Activated CD8-positive, alpha-beta memory T cell treated with anti-CD3 and anti-CD28 coated beads, Interleukin-2, amount 10 ng/mL, durations not matched to agents 7 days and 5 days (primary cell): ENCODE measurements at regions not wholly inside any gene's neighbourhood (a gene's known extent, or its start where the extent isn't known, plus 50 kb on each side); places are given as distances from the start of the nearest gene placed in this dataset.

ENCODE experiments used
- ATAC-seq: fragments of 150-1000 bp; cut with Tn5 transposase; one replicate; pipeline ENCODE4 v1.10.0; 2021; ENCODE audit warnings: moderate library complexity
- CTCF ChIA-PET: fragments of 350-600 bp; sonication (Branson Sonifier 250); formaldehyde crosslinking; loops from one replicate; lab custom pipeline; 2021; ENCODE audit warnings: antibody characterized with exemption; lab: Charles Lee
- DNase-seq: peaks from one replicate; pipeline ENCODE4 v3.0.0-alpha.2; 2020
- H3K27ac Mint-ChIP-seq: one replicate; pipeline ENCODE4 v1.8.0; 2021; ENCODE audit warnings: mild to moderate bottlenecking, mixed read lengths
- H3K27me3 Mint-ChIP-seq: one replicate; pipeline ENCODE4 v1.8.0; 2021; ENCODE audit warnings: mixed read lengths
- H3K36me3 Mint-ChIP-seq: one replicate; pipeline ENCODE4 v1.8.0; 2021; ENCODE audit warnings: mild to moderate bottlenecking, mixed read lengths
- H3K4me1 Mint-ChIP-seq: one replicate; pipeline ENCODE4 v1.8.0; 2021; ENCODE audit warnings: mixed read lengths
- H3K4me3 Mint-ChIP-seq: one replicate; pipeline ENCODE4 v1.8.0; 2021; ENCODE audit warnings: mild to moderate bottlenecking, moderate library complexity, mixed read lengths
- H3K9me3 Mint-ChIP-seq: one replicate; pipeline ENCODE4 v1.8.0; 2022; ENCODE audit warnings: low read depth, mixed read lengths

DNA sequence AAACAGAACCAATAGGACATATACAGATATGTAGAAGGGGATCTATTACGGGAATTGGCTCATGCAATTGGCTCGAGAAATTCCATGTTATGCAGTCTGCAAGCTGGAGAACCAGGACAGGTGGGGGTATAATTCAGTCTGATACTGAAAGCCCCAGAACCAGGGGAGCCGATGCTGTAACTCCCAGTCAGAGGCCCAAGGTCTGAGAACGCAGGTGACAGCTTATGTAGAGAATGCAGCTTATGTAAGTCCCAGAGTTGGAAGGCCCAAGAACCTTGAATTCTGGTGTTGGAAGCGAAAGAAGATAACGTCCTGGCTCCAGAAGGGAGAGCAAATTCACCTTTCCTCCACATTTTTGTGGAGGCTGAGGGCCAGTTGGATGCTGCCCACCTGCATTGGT is 62.7 kb downstream of the CCNL1 start:
- Mint-ChIP-seq H3K4me3 (no peak overlapping the region), H3K27ac (no peak overlapping the region), H3K9me3 (no peaks in the 10 kb centered on the region), H3K27me3 (no peaks in the 10 kb centered on the region), H3K36me3 (peaks cover 2% of the 10 kb centered on the region), H3K4me1 (peaks cover 49% of the 10 kb centered on the region)
- no peak for DNase-seq
- no peak for ATAC-seq
- CTCF ChIA-PET: interaction anchor here (1.0 to 3.7 kb wide), 4 partner anchors 8 to 39 kb away, joined by 5 to 17 read pairs (median 11); no protein-coding TSS in a partner anchor

DNA sequence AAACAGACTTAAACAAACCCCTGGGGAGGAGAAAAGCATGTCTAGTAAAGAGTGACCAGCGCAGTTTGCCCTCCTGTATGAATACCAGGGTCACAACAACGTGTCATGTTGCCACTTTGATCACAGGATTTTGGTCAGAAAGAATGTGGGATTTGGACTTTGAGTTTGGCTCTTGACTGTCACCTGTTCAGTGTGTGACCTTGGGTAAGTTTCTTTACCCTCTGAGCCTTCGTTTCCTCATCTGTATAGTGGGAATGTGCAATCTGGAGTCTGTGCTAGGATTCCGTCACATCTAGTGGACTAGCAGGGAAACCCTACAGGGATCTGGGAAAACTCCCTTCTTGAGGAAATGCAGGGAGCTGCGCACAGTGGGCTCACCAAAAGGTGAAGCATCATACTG is 63.6 kb downstream of the CCNL1 start:
- H3K27ac Mint-ChIP-seq: no peak overlapping the region
- H3K27me3 Mint-ChIP-seq: no peaks in the 10 kb centered on the region

More for the DNA sequence above, 63.6 kb downstream of the CCNL1 start:
- no peaks in the 10 kb centered on the region for H3K36me3 Mint-ChIP-seq
- ATAC-seq: no peak
- CTCF ChIA-PET: interaction anchor here (1.0 to 2.4 kb wide), 2 partner anchors 9 to 14 kb away, joined by 5 to 6 read pairs; no protein-coding TSS in a partner anchor
- DNase-seq: no peak
- peaks cover 55% of the 10 kb centered on the region for H3K4me1 Mint-ChIP-seq
- no peaks in the 10 kb centered on the region for H3K9me3 Mint-ChIP-seq
- H3K4me3 Mint-ChIP-seq: no peak overlapping the region
